Lung (tissue), 11 donors: ENCODE measurements at regions not wholly inside any gene's neighbourhood (a gene's known extent, or its start where the extent isn't known, plus 50 kb on each side); places are given as distances from the start of the nearest gene placed in this dataset.
A peak's percentile ranks its signal among the peaks of the same experiment; 100 is the strongest.

Experiments
- ATAC-seq: fragments of 200-7000 bp; cut with Tn5 transposase; one replicate; pipeline ENCODE4 v1.9.1; 2020; ENCODE audit warnings: moderate number of reproducible peaks; ENCODE audit not compliant: insufficient read depth, low FRiP score
- DNase-seq, 3 donors: peaks; one replicate each; pipeline ENCODE4 v3.0.0-alpha.2; 2013 to 2017
- H3K27ac ChIP-seq, 2 donors: one replicate each; pipeline ENCODE4 v1.5.1; 2013; ENCODE audit warnings: mild to moderate bottlenecking in 2 of 2, moderate library complexity in 2 of 2, control low read depth in 1 of 2, inconsistent platforms in 1 of 2, low read depth in 1 of 2, low read length in 1 of 2
- H3K27me3 ChIP-seq, 3 donors: one replicate each; pipeline ENCODE4 v1.5.1; 2013; ENCODE audit warnings: low read length in 2 of 3; ENCODE audit not compliant: control insufficient read depth in 3 of 3, insufficient read depth in 3 of 3
- H3K36me3 ChIP-seq, 4 donors: one replicate each; pipeline ENCODE4 v1.5.1; 2013; ENCODE audit warnings: low read length in 4 of 4, mild to moderate bottlenecking in 1 of 4, moderate library complexity in 1 of 4; ENCODE audit not compliant: control insufficient read depth in 4 of 4, insufficient read depth in 4 of 4
- H3K4me1 ChIP-seq, 5 donors: one replicate each; pipeline ENCODE4 v1.5.1; 2013; ENCODE audit warnings: low read length in 5 of 5, mild to moderate bottlenecking in 2 of 5, moderate library complexity in 1 of 5; ENCODE audit not compliant: control insufficient read depth in 5 of 5, insufficient read depth in 5 of 5
- H3K4me3 ChIP-seq: one replicate; pipeline ENCODE4 v1.5.1; 2013; ENCODE audit warnings: mild to moderate bottlenecking, control low read depth, moderate library complexity
- H3K9ac ChIP-seq, 2 donors: one replicate each; pipeline ENCODE4 v1.5.1; 2013; ENCODE audit warnings: low read length in 2 of 2, control low read depth in 1 of 2; ENCODE audit not compliant: insufficient read depth in 1 of 2
- H3K9me3 ChIP-seq, 4 donors: one replicate each; pipeline ENCODE4 v1.5.1; 2013; ENCODE audit warnings: low read length in 3 of 4, mild to moderate bottlenecking in 1 of 4, moderate library complexity in 1 of 4; ENCODE audit not compliant: control insufficient read depth in 4 of 4, insufficient read depth in 3 of 4
- WGBS, 2 donors: extraction: QIAGEN DNeasy Blood & Tissue Kit; methylation state at CpG; one replicate each; pipeline ENCODE4 v1.1.7; 2013; 5-methylcytosine and 5-hydroxymethylcytosine counted together
- TF ChIP-seq, protein P1 (sequence below): IDR thresholded peaks from 2 replicates; pipeline ENCODE4 v1.5.1; 2012; ENCODE audit warnings: mild to moderate bottlenecking; ENCODE audit errors: control extremely low read depth, extremely low read depth
- donor health status: control.
- donor health status: control.
- donor health status: Bipolar disorder and iron deficiency.
- donor health status: healthy.
- donor health status: DM: yes; HTN: yes; CAD: no.

DNA sequence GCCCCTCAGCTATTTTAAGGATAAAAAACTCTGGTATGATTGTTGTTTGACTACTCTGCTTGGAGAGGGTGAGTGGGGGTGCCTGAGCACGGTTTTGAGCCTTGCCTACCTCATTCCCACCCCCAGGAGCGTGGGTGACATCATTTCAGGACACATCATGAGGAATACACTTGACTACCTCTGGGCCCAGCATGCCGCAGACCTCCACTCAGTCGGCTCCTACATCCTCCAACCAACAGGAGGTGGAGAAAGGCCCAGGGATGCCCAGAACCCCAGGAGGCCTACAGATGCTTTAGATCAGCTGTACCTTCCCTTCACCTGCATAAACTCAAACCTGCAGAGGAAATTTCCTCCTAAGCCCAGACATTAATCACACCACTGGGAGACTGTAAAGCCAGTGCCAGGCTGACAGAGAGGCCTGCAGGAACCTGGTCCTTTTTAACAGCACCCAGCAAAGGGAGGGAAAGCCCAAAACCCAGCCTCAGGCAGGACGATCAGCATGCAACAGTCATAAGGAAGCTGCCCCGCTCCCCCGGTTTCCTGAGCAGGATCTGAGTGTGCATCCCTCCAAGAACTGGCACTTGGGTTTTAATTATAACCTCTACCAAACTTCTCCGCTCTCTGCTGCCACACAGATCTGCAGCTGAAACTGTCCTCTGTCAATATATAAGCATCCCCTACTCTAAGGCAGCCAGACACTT is 61.7 kb upstream of the ZNRF2 start:
- DNase-seq, result no peak
- no peaks in the 10 kb centered on the region for H3K36me3 ChIP-seq
- H3K27me3 ChIP-seq, result no peaks in the 10 kb centered on the region
- H3K27ac ChIP-seq, result no peak overlapping the region
- no peak overlapping the region for H3K4me3 ChIP-seq
- TF ChIP-seq, protein P1, sequence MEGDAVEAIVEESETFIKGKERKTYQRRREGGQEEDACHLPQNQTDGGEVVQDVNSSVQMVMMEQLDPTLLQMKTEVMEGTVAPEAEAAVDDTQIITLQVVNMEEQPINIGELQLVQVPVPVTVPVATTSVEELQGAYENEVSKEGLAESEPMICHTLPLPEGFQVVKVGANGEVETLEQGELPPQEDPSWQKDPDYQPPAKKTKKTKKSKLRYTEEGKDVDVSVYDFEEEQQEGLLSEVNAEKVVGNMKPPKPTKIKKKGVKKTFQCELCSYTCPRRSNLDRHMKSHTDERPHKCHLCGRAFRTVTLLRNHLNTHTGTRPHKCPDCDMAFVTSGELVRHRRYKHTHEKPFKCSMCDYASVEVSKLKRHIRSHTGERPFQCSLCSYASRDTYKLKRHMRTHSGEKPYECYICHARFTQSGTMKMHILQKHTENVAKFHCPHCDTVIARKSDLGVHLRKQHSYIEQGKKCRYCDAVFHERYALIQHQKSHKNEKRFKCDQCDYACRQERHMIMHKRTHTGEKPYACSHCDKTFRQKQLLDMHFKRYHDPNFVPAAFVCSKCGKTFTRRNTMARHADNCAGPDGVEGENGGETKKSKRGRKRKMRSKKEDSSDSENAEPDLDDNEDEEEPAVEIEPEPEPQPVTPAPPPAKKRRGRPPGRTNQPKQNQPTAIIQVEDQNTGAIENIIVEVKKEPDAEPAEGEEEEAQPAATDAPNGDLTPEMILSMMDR, result no peak
- peaks cover 0 to 5% (median 2%) of the 10 kb centered on the region in 4 donors for H3K9me3 ChIP-seq
- ATAC-seq, result no peak
- H3K4me1 ChIP-seq, result peaks cover 0 to 21% (median 13%) of the 10 kb centered on the region in 5 donors
- WGBS, 2 donors, result 77 to 81% methylated on average over 8 of the region's 8 CpGs
- H3K9ac ChIP-seq, result no peak overlapping the region

DNA sequence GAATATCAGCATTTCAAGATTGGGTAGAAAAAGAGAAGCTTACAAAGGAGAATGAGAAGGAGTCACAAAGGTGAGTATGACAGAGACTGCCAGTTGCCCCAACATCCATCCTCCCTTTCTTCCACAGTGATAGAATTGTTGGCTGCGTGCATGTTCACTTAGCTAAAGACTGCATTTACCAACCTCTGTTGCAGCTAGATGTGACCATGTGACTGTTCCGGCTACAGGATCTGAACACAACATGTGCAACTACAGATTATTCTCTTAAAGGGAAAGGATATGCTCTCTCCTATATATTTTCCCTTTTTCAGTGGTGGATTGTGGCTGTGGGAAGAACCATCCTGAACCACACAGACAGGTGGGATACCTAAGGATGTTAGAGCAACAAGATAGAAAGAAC is 60.5 kb upstream of the ZNRF2 start:
- Histone ChIP-seq H3K36me3 (peaks cover 0 to 1% (median 0%) of the 10 kb centered on the region in 4 donors), H3K4me3 (no peak overlapping the region), H3K27ac (no peak overlapping the region), H3K9me3 (peaks cover 0 to 5% (median 2%) of the 10 kb centered on the region in 4 donors), H3K27me3 (no peaks in the 10 kb centered on the region), H3K9ac (no peak overlapping the region), H3K4me1 (peaks cover 0 to 21% (median 13%) of the 10 kb centered on the region in 5 donors)
- TF ChIP-seq, protein P1, result no peak
- 73 to 83% methylated on average over 2 of the region's 2 CpGs for WGBS, 2 donors
- no peak for DNase-seq
- ATAC-seq, result no peak

DNA sequence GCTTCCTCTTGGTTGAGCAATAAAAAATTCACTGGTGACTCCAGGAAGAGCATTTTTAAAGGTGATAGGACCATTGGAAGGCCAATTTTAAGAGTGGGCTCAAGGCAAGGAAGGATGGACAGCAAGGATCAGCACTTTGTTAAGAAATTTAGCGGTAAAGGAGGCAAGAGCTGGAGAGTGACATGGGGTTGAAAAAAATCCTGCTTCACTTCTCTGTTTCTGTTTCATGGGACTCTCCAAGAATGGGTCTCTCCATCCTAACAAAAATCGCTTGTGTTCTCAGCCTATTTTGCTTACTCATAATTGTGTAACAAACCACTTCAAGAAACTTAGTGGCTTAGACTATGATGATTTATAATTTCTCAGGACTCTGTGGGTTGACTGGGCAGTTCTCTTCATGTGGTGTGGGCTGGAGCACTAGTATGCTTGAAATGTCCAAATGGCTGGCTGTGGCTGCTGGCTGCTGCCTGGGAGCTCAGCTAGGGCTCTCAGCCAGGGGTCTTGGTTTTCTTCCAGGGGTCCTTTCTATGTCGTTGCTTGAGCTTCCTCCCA is 59.8 kb upstream of the ZNRF2 start:
- ATAC-seq (peak; percentile 62), DNase-seq (peak; percentile 28 to 51 (median 35))
- peaks cover 0 to 21% (median 13%) of the 10 kb centered on the region in 5 donors for H3K4me1 ChIP-seq
- TF ChIP-seq, protein P1, result no peak
- H3K4me3 ChIP-seq, result no peak overlapping the region
- H3K27me3 ChIP-seq, result no peaks in the 10 kb centered on the region
- 31 to 36% methylated on average over 3 of the region's 3 CpGs for WGBS, 2 donors
- H3K36me3 ChIP-seq, result peaks cover 0 to 1% (median 0%) of the 10 kb centered on the region in 4 donors
- H3K9ac ChIP-seq, result no peak overlapping the region
- peaks cover 0 to 5% (median 2%) of the 10 kb centered on the region in 4 donors for H3K9me3 ChIP-seq
- H3K27ac ChIP-seq, result peak overlapping the region in 1 of 2 donors; percentile 33
